ENCODE measurements at regions not wholly inside any gene's neighbourhood (a gene's known extent, or its start where the extent isn't known, plus 50 kb on each side); places are given as distances from the start of the nearest gene placed in this dataset.

GRCh38 chr9:108081112-108081511 lies 591.5 kb upstream of the KLF4 start:
- TF ChIP-seq CTCF (conservative IDR thresholded peaks at IDR 0.05): no peak
- H3K27ac ChIP-seq: no peak overlapping the region

- H3K27ac ChIP-seq: no peak overlapping the region
- no peak for TF ChIP-seq CTCF (conservative IDR thresholded peaks at IDR 0.05)
Observed at GRCh38 chr9:108080285-108080684, 590.7 kb upstream of the KLF4 start.

GRCh38 chr9:108078811-108079210 lies 589.2 kb upstream of the KLF4 start:
- no peak overlapping the region for H3K27ac ChIP-seq
- no peak for TF ChIP-seq CTCF (conservative IDR thresholded peaks at IDR 0.05)

GRCh38 chr9:108078375-108078774 lies 588.8 kb upstream of the KLF4 start:
- no peak for TF ChIP-seq CTCF (conservative IDR thresholded peaks at IDR 0.05)

GRCh38 chr9:108077556-108077955 lies 588.0 kb upstream of the KLF4 start:
- no peak overlapping the region for H3K27ac ChIP-seq
- TF ChIP-seq CTCF (conservative IDR thresholded peaks at IDR 0.05): no peak

More at GRCh38 chr9:108078375-108078774, 588.8 kb upstream of the KLF4 start:
- H3K27ac ChIP-seq: no peak overlapping the region

GRCh38 chr9:108074900-108075299 lies 585.3 kb upstream of the KLF4 start:
- H3K27ac ChIP-seq: peak overlapping the region; percentile 66
- no peak for TF ChIP-seq CTCF (conservative IDR thresholded peaks at IDR 0.05)

- peak overlapping the region; percentile 66 for H3K27ac ChIP-seq
- TF ChIP-seq CTCF (conservative IDR thresholded peaks at IDR 0.05): no peak
Observed at GRCh38 chr9:108073823-108074222, 584.3 kb upstream of the KLF4 start.

GRCh38 chr9:108072740-108073139 lies 583.2 kb upstream of the KLF4 start:
- no peak for TF ChIP-seq CTCF (conservative IDR thresholded peaks at IDR 0.05)
- no peak overlapping the region for H3K27ac ChIP-seq
